Kidney (tissue), 13 donors: ENCODE measurements at regions not wholly inside any gene's neighbourhood (a gene's known extent, or its start where the extent isn't known, plus 50 kb on each side); places are given as distances from the start of the nearest gene placed in this dataset.

Source experiments
- DNase-seq, 5 donors: peaks; one replicate each; pipeline ENCODE4 v3.0.0-alpha.2; 2013 to 2020
- FAIRE-seq: peaks from 2 replicates; lab custom pipeline; 2012; peaks lifted over from hg19 to GRCh38; lab: Jason Lieb, UNC
- H3K27ac ChIP-seq, 2 donors: one replicate each; pipeline ENCODE4 v1.7.0; 2013; ENCODE audit warnings: low read depth in 2 of 2, low read length in 2 of 2, inconsistent platforms in 1 of 2
- H3K27me3 ChIP-seq: one replicate; pipeline ENCODE4 v1.7.1; 2013; ENCODE audit warnings: low read length, inconsistent platforms; ENCODE audit not compliant: control insufficient read depth, insufficient read depth
- H3K36me3 ChIP-seq, 3 donors: one replicate each; pipeline versions ENCODE4 v1.7.0 to v1.7.1; 2013; ENCODE audit warnings: low read length in 3 of 3, control low read depth in 1 of 3, inconsistent platforms in 1 of 3; ENCODE audit not compliant: insufficient read depth in 3 of 3, control insufficient read depth in 2 of 3
- H3K4me1 ChIP-seq, 3 donors: one replicate each; pipeline versions ENCODE4 v1.7.0 to v1.7.1; 2013; ENCODE audit warnings: low read length in 3 of 3, inconsistent platforms in 1 of 3, low read depth in 1 of 3; ENCODE audit not compliant: control insufficient read depth in 2 of 3, insufficient read depth in 2 of 3
- H3K4me3 ChIP-seq, 3 donors: one replicate each; pipeline versions ENCODE4 v1.7.0 to v1.8.1; 2013; ENCODE audit warnings: low read length in 3 of 3, control low read depth in 1 of 3, inconsistent platforms in 1 of 3
- H3K9ac ChIP-seq, 3 donors: one replicate each; pipeline versions ENCODE4 v1.7.0 to v1.7.1; 2013; ENCODE audit warnings: low read length in 3 of 3, control low read depth in 1 of 3, inconsistent platforms in 1 of 3
- H3K9me3 ChIP-seq, 3 donors: one replicate each; pipeline versions ENCODE4 v1.7.0 to v1.7.1; 2013; ENCODE audit warnings: low read length in 3 of 3, control low read depth in 1 of 3, inconsistent platforms in 1 of 3; ENCODE audit not compliant: control insufficient read depth in 2 of 3, insufficient read depth in 1 of 3
- CTCF ChIP-seq: IDR thresholded peaks from 3 replicates; pipeline ENCODE4 v1.5.1; 2012; ENCODE audit warnings: mild to moderate bottlenecking, moderate library complexity, borderline replicate concordance; ENCODE audit not compliant: insufficient read depth; ENCODE audit errors: extremely low read depth
- intact Hi-C: fragments of 100-400 bp; cut with DNase I; formaldehyde crosslinking; loops from one replicate; pipeline ENCODE4 v1.11.1; 2022
- donor health status: control.
- donor health status: control.
- donor health status: control.
- donor health status: control.
- donor health status: control.
- donor health status: DM: yes; HTN: yes; CAD: no.
- donor health status: Normal renal cell carcinoma (clear cell type).

- H3K36me3 ChIP-seq = no peaks in the 10 kb centered on the region
- no peak overlapping the region for H3K27ac ChIP-seq
- H3K27me3 ChIP-seq = no peaks in the 10 kb centered on the region
- FAIRE-seq (no peak), DNase-seq (peak in 1 of 5 donors; percentile 16)
- intact Hi-C loops = no loop called here
- no peak overlapping the region for H3K4me3 ChIP-seq
- no peak for TF ChIP-seq CTCF
- no peaks in the 10 kb centered on the region for H3K4me1 ChIP-seq
- H3K9ac ChIP-seq = no peak overlapping the region
- no peaks in the 10 kb centered on the region for H3K9me3 ChIP-seq
Observed at GRCh38 chr2:7449298-7449697, 532.1 kb downstream of the RNF144A start.

GRCh38 chr2:7450188-7450832, 533.1 kb downstream of the RNF144A start:
- DNase-seq = no peak

GRCh38 chr2:7450833-7451190, 533.6 kb downstream of the RNF144A start:
- DNase-seq (no peak), FAIRE-seq (no peak)
- intact Hi-C loops = no loop called here
- Histone ChIP-seq H3K4me1 (no peaks in the 10 kb centered on the region), H3K9me3 (no peaks in the 10 kb centered on the region), H3K27me3 (no peaks in the 10 kb centered on the region), H3K4me3 (no peak overlapping the region), H3K36me3 (no peaks in the 10 kb centered on the region), H3K27ac (no peak overlapping the region), H3K9ac (no peak overlapping the region)
- no peak for TF ChIP-seq CTCF

More at GRCh38 chr2:7450188-7450832, 533.1 kb downstream of the RNF144A start:
- H3K4me1 ChIP-seq = no peaks in the 10 kb centered on the region
- no peaks in the 10 kb centered on the region for H3K27me3 ChIP-seq
- no peaks in the 10 kb centered on the region for H3K9me3 ChIP-seq
- TF ChIP-seq CTCF = no peak
- intact Hi-C loops = no loop called here
- H3K9ac ChIP-seq = no peak overlapping the region
- H3K4me3 ChIP-seq = no peak overlapping the region
- FAIRE-seq = no peak
- H3K27ac ChIP-seq = no peak overlapping the region
- no peaks in the 10 kb centered on the region for H3K36me3 ChIP-seq
